GM18511 (cell line): ENCODE measurements at regions not wholly inside any gene's neighbourhood (a gene's known extent, or its start where the extent isn't known, plus 50 kb on each side); places are given as distances from the start of the nearest gene placed in this dataset.

Experiments used
- ATAC-seq: cut with Tn5 transposase; IDR thresholded peaks from one replicate; pipeline ENCODE4 v1.9.1; 2021; ENCODE audit warnings: mild to moderate bottlenecking, moderate library complexity; ENCODE audit not compliant: unreplicated experiment

GRCh38 chrX:46447384-46447783 lies 97.8 kb downstream of the ZNF674 start:
- peak; percentile 40 for ATAC-seq

DNA sequence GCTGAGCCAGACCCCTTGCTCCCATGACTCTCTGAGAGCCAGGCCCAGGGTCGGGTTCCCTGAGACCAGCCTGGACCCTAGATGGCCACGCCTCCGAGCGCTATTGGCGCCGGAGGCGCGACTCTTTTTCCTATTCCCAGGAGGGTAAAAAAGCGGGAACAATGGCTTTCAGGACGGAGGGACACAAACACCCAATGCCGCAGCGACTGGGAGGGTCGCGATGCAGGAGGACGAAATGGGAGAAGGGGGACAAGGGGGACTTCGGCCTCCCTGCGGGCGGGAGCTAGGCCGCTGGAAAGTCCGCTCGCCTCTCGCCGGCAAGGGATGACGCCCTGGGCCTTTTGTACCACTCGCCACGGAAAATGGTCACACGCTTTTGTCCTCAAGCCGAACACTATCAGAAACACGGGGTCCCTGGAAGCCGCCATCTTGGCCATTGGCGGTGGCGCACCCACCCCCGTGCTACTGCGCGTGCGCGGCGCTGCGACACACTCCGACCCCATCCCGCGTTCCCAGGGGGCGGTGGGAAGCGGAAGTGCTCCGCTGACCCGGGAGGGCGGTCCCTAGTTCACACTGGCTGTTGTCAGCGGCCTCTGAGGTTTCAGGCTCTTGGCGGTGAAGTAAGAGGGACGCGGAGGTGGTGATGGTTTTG lies 98.4 kb downstream of the ZNF674 start:
- ATAC-seq: peak; percentile 95

DNA sequence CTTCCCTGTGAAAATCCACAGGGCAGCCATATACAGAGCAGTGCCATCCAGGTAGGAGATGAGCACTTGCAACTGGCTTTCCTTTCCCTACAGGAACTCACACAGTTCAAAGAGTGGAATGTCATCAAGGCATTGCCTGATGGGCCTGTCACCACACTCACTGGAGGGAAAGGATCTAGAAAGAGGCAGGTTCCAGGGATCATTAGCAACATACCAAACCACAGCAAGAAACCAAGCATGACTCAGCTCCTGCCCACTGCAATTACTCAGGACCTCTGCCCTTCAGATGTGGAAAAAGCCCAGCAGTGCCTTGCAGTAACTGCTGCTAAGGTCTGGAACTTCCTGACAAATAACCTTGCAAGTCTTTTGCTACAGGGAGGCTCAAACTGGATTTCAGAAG lies 101.2 kb downstream of the ZNF674 start:
- no peak for ATAC-seq

GRCh38 chrX:46436744-46437143 lies 108.5 kb downstream of the ZNF674 start:
- no peak for ATAC-seq

GRCh38 chrX:46433892-46434291 lies 111.3 kb downstream of the ZNF674 start:
- no peak for ATAC-seq

GRCh38 chrX:46408553-46409407 lies 136.4 kb downstream of the ZNF674 start:
- no peak for ATAC-seq

- no peak for ATAC-seq
These were observed 137.5 kb downstream of the ZNF674 start for GRCh38 chrX:46407753-46408130.

GRCh38 chrX:46407036-46407752 lies 138.0 kb downstream of the ZNF674 start:
- no peak for ATAC-seq

- ATAC-seq: no peak
These were observed 140.4 kb downstream of the ZNF674 start for GRCh38 chrX:46404774-46405173.

- no peak for ATAC-seq
These were observed 144.4 kb downstream of the ZNF674 start for GRCh38 chrX:46400530-46401443.

DNA sequence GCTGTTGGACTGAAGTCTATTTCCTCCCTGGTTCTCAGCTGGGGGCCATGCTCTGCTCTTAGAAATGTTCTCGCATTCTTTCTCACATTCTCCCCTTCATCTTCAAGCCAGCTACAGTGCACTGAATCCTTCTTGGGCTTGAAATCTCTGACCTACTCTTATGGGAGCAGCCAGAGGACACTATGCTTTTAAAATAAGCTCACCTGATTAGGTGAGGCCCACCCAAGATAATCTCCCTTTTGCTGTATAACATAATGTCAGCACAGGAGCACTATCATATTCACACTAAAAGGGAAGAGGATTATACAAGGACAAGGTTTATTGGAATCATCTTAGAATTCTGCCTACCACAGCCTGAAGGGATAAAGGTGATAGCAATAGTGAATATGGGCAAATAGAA lies 146.3 kb downstream of the ZNF674 start:
- no peak for ATAC-seq

DNA sequence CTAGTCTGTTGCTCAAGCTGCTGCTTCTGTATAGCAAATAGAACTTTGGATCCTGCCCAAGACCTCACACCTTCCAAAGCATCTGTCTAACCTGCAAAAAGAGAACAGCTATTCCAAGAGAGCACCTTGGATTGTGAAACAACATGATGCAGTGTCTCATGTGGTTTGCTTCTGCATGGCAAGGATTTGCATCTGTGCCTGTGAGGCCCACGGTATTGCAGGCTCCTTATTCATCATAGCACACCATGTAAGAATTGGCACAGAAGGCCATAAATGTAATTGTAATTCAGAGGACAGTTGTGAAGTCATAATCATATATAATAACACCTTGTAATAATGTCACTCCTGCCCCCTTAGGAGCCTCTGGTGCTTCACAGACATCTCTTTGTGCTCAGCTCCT lies 147.1 kb downstream of the ZNF674 start:
- no peak for ATAC-seq

DNA sequence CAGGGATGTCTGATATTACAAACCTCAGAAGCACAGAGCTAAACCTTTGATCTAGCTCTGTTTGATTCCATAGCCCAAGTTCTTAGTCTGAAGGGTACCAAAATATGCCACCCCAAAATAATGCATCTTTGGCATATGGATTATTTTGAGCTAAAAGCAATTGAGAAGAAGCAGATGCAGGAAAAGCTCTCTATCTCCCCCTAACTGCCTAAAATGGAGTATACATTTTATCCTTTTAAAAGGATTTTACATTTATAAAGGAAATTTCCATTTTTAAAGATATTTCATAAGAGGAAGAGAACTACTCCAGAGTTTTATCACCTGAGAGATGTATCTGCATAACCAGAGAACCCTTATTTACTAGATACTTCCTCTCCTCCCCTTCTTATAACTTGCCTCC lies 158.7 kb downstream of the ZNF674 start:
- no peak for ATAC-seq

DNA sequence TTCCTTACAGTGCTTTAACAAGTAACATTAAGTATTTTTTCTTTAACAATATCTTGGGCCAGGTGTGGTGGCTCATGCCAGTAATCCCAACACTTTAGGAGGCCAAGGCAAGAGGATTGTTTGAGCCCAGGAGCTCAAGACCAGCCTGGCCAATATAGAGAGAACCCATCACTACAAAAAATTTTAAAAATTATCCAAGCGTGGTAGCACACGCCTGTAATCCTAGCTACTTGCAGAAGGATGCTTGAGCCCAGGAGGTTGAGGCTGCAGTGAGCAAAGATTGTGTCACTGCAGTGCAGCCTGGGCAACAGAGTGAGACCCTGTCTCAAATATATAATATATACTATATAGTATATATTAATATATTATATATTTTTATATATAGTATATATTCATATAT lies 162.2 kb downstream of the ZNF674 start:
- no peak for ATAC-seq

- ATAC-seq: no peak
These were observed 162.6 kb downstream of the ZNF674 start for GRCh38 chrX:46382595-46382994.

DNA sequence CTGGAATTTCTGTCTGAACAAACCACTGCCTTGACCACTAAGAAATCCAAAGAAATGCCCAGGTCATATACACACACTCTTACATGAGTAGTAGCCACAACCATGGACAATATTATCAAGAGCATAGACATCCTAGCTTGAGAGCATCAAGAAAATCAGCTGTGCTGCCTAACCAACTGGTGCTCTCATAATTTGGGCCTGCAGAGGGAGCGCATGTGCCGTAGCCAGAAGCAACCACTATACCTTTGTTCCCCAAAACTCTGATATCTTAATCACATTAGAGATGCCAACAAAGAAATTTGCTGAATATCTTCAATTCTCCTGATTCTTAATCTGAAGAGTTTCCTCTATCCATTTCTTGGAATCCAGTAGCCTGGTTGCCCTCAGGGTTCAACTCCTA lies 163.6 kb downstream of the ZNF674 start:
- ATAC-seq: no peak

DNA sequence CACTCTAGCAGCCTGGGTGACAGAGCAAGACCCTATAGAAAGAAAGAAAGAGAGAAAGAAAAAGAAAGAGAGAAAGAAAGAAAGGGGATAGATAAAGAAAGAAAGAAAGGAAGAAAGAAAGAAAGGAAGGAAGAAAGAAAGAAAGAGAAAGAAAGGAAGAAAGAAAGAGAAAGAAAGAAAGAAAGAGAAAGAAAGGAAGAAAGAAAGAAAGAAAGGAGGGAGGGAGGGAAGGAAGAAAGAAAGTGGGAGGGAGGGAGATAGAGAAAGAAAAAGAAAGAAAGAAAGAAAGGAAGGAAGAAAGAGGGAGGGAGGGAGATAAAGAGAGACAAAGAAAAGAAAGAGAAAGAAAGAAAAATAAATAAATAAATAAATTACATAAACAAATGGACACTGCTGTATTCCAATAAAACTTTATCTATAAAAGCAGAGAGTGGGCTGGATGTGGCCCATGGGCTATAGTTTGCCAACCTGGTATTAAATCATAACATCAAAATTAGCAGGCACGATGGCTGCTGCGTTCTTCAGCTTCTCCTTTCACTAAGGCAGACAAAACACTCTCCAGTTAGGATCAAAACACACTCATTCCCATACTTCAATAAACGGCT lies 165.0 kb downstream of the ZNF674 start:
- no peak for ATAC-seq

DNA sequence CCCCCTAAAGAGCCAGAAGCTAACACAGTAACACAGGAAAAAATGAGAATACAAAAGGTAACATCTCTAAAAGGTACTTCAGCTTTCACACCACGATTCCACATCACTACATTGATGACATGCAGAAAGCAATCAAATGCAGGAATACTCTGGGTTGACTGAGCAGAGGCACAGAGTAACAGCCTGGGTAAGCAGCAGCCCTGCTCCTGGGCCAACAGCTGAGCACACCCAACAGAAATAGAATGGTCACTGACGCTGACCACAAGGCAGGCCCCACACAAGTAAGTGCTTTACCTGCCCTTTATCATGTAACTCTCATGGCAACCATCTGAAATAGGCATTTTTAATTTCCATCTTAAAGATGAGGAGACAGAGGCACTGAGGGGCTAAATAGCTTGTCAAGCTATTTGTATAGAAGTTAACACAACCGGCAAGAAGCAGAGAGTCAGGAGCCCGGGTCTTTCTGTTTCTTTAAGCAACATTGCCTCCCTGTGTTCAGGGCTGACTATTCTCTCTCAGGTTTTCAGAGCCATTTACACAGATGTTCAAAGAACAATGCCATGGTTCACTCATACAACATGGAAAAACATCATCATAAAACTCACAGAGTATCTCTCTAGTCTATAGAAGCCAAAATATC lies 168.9 kb downstream of the ZNF674 start:
- no peak for ATAC-seq

DNA sequence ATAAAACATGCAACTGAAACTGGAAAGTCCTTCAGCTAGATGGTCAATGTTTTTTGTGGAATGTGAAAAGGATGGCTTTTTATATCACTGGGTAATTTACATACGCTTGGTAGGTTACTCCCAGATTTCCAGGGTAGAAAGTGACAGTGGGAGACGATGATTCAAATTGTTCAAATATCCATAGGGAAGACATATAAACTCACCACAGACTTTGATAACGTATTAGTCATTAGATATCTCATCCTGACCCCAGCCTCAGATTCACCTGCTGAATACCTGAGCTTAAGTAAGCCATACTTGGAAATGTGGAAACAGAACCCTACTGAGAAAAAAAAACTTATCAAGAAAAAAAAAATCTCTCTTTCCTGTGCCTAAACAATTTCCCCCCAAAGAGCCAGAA lies 169.4 kb downstream of the ZNF674 start:
- ATAC-seq: no peak

- no peak for ATAC-seq
These were observed 170.8 kb downstream of the ZNF674 start for GRCh38 chrX:46374371-46374770.
